Right lobe of liver (tissue), 6 donors: ENCODE measurements at regions not wholly inside any gene's neighbourhood (a gene's known extent, or its start where the extent isn't known, plus 50 kb on each side); places are given as distances from the start of the nearest gene placed in this dataset.

Experiments
- ATAC-seq, 4 donors: fragments of 200-7000 bp; cut with Tn5 transposase; one replicate each; pipeline ENCODE4 v1.9.1; 2020; ENCODE audit warnings: mild to moderate bottlenecking in 4 of 4, moderate library complexity in 4 of 4
- DNase-seq, 3 donors: peaks; one replicate each; pipeline ENCODE4 v3.0.0-alpha.2; 2020
- H3K27ac ChIP-seq, 3 donors: fragments of 200-600 bp; one replicate each; pipeline ENCODE4 v1.8.0; 2022
- H3K27me3 ChIP-seq, 2 donors: fragments of 200-600 bp; one replicate each; pipeline ENCODE4 v1.8.0; 2022
- H3K36me3 ChIP-seq, 4 donors: fragments of 200-600 bp; sonication (generic) in 1 of 4; one replicate each; pipeline versions ENCODE4 v1.5.1 to v1.8.0; 2017 to 2022; ENCODE audit warnings: control low read depth in 1 of 4
- H3K4me1 ChIP-seq, 4 donors: fragments of 200-600 bp; sonication (generic) in 1 of 4; one replicate each; pipeline versions ENCODE4 v1.5.1 to v1.8.0; 2017 to 2022; ENCODE audit warnings: control low read depth in 1 of 4
- H3K4me3 ChIP-seq, 3 donors: fragments of 200-600 bp; one replicate each; pipeline ENCODE4 v1.8.0; 2022
- H3K9me3 ChIP-seq, 4 donors: fragments of 200-600 bp; sonication (generic) in 1 of 4; one replicate each; pipeline versions ENCODE4 v1.5.1 to v1.8.0; 2017 to 2022; ENCODE audit warnings: control low read depth in 1 of 4
- CTCF ChIP-seq, 4 donors: fragments of 200-600 bp in 3 of 4; fragments of 450-650 bp in 1 of 4; IDR thresholded peaks; one replicate each; pipeline versions ENCODE4 v1.5.1 to v1.8.0; 2016 to 2022; ENCODE audit warnings: antibody characterized with exemption in 4 of 4, mild to moderate bottlenecking in 2 of 4
- POLR2A ChIP-seq: fragments of 450-650 bp; IDR thresholded peaks from one replicate; pipeline ENCODE4 v1.6.1; 2017; ENCODE audit warnings: antibody characterized with exemption, mild to moderate bottlenecking
- WGBS: methylation state at CpG from one replicate; pipeline ENCODE4 v1.1.6; 2018; ENCODE audit warnings: low coverage, low lambda C conversion rate; ENCODE audit not compliant: insufficient coverage; ENCODE audit errors: missing lambda C conversion rate; 5-methylcytosine and 5-hydroxymethylcytosine counted together
- intact Hi-C, 2 donors: fragments of 100-400 bp; cut with DNase I; formaldehyde crosslinking; loops; one replicate each; pipeline versions ENCODE4 v1.11.2 to v1.14.1; 2022
- donor health status: DM: no; HTN: yes; CAD: no.
- donor health status: DM: no; HTN: no; CAD: no.
- donor health status: DM: no; HTN: no; CAD: no.
- donor health status: DM: no; HTN: yes; CAD: no.
- donor health status: DM: no; HTN: yes; CAD: no.

- H3K4me1 ChIP-seq: no peaks in the 10 kb centered on the region
- DNase-seq (no peak), ATAC-seq (no peak)
- H3K9me3 ChIP-seq: no peaks in the 10 kb centered on the region
- intact Hi-C loops: no loop called here
- WGBS: 40% methylated on average over 7 of the region's 7 CpGs
- H3K4me3 ChIP-seq: no peak overlapping the region
- no peak overlapping the region for H3K27ac ChIP-seq
- TF ChIP-seq POLR2A (no peak), CTCF (IDR thresholded peaks at IDR 0.05) (no peak)
- no peaks in the 10 kb centered on the region for H3K27me3 ChIP-seq
- H3K36me3 ChIP-seq: no peaks in the 10 kb centered on the region
Observed at GRCh38 chr10:64011912-64012714, 490.9 kb downstream of the REEP3 start.

- H3K27ac ChIP-seq: no peak overlapping the region
- intact Hi-C loops: no loop called here
- no peak for DNase-seq
- H3K4me3 ChIP-seq: no peak overlapping the region
- 60% methylated on average over 1 of the region's 1 CpG for WGBS
- no peaks in the 10 kb centered on the region for H3K9me3 ChIP-seq
- H3K27me3 ChIP-seq: no peaks in the 10 kb centered on the region
- no peaks in the 10 kb centered on the region for H3K36me3 ChIP-seq
- no peak for TF ChIP-seq CTCF (IDR thresholded peaks at IDR 0.05)
- no peak for TF ChIP-seq POLR2A
- ATAC-seq: no peak
- H3K4me1 ChIP-seq: no peaks in the 10 kb centered on the region
Observed at GRCh38 chr10:64014281-64014680, 493.1 kb downstream of the REEP3 start.

GRCh38 chr10:64023926-64024470, 502.8 kb downstream of the REEP3 start:
- H3K9me3 ChIP-seq: no peaks in the 10 kb centered on the region
- no peaks in the 10 kb centered on the region for H3K27me3 ChIP-seq
- intact Hi-C loops: no loop called here
- WGBS: 62% methylated on average over 4 of the region's 4 CpGs
- ATAC-seq (no peak), DNase-seq (no peak)
- no peaks in the 10 kb centered on the region for H3K4me1 ChIP-seq
- no peak overlapping the region for H3K4me3 ChIP-seq
- H3K27ac ChIP-seq: no peak overlapping the region
- TF ChIP-seq CTCF (IDR thresholded peaks at IDR 0.05): no peak
- no peak for TF ChIP-seq POLR2A
- no peaks in the 10 kb centered on the region for H3K36me3 ChIP-seq

GRCh38 chr10:64033711-64034110, 512.5 kb downstream of the REEP3 start:
- no peaks in the 10 kb centered on the region for H3K27me3 ChIP-seq
- TF ChIP-seq CTCF (IDR thresholded peaks at IDR 0.05) (no peak), POLR2A (no peak)
- H3K36me3 ChIP-seq: no peaks in the 10 kb centered on the region
- no peak overlapping the region for H3K4me3 ChIP-seq
- 60% methylated on average over 3 of the region's 3 CpGs for WGBS
- H3K4me1 ChIP-seq: no peaks in the 10 kb centered on the region
- peak in 1 of 4 donors; percentile 45 for ATAC-seq
- intact Hi-C loops: no loop called here
- no peak overlapping the region for H3K27ac ChIP-seq
- no peaks in the 10 kb centered on the region for H3K9me3 ChIP-seq
- no peak for DNase-seq
